NT2/D1 (cell line): ENCODE measurements at regions not wholly inside any gene's neighbourhood (a gene's known extent, or its start where the extent isn't known, plus 50 kb on each side); places are given as distances from the start of the nearest gene placed in this dataset.
"Not testable (repeated sequence)": the region's sequence is repeated elsewhere in the genome, so short reads cannot be mapped to it uniquely, and the experiment has no call there.

Experiments
- DNase-seq: peaks from one replicate; pipeline ENCODE4 v3.0.0-alpha.2; 2011; ENCODE audit warnings: low read depth, low spot score
- H3K27me3 ChIP-seq: 2 replicates; pipeline ENCODE4 v1.6.0; 2011; ENCODE audit warnings: mild to moderate bottlenecking; ENCODE audit not compliant: insufficient read length, insufficient read depth
- H3K36me3 ChIP-seq: 2 replicates; pipeline ENCODE4 v1.6.1; 2011; ENCODE audit warnings: mild to moderate bottlenecking, low read length, mixed read lengths; ENCODE audit not compliant: insufficient read depth, insufficient read length
- H3K4me1 ChIP-seq: 2 replicates; pipeline ENCODE4 v1.5.1; 2011; ENCODE audit not compliant: insufficient read depth, insufficient read length
- H3K4me3 ChIP-seq: 2 replicates; pipeline ENCODE4 v1.5.1; 2011; ENCODE audit warnings: low read depth; ENCODE audit not compliant: insufficient read length
- H3K9ac ChIP-seq: 2 replicates; pipeline ENCODE4 v1.6.0; 2011; ENCODE audit warnings: low read depth; ENCODE audit not compliant: insufficient read length
- H3K9me3 ChIP-seq: 2 replicates; pipeline ENCODE4 v1.5.1; 2011; ENCODE audit warnings: mild to moderate bottlenecking, low read length; ENCODE audit not compliant: insufficient read depth
- SUZ12 ChIP-seq: IDR thresholded peaks from 2 replicates; pipeline ENCODE4 v1.6.1; 2011; ENCODE audit not compliant: insufficient read length, insufficient read depth; ENCODE audit errors: extremely low read depth
- YY1 ChIP-seq: IDR thresholded peaks from 2 replicates; pipeline ENCODE4 v1.6.1; 2011; ENCODE audit not compliant: insufficient read length, insufficient read depth
- ZNF274 ChIP-seq: IDR thresholded peaks from 2 replicates; pipeline ENCODE4 v1.6.1; 2011; ENCODE audit warnings: mild to moderate bottlenecking, low read depth, low read length

- DNase-seq, result no peak
- Histone ChIP-seq H3K4me1 (peaks cover 13% of the 10 kb centered on the region), H3K36me3 (no peaks in the 10 kb centered on the region), H3K9ac (no peak overlapping the region), H3K4me3 (no peak overlapping the region), H3K27me3 (no peaks in the 10 kb centered on the region), H3K9me3 (no peaks in the 10 kb centered on the region)
- no peak for TF ChIP-seq SUZ12
- no peak for TF ChIP-seq ZNF274
- TF ChIP-seq YY1, result no peak
These were observed 487.2 kb downstream of the MN1 start for GRCh38 chr22:27314276-27314807.

DNA sequence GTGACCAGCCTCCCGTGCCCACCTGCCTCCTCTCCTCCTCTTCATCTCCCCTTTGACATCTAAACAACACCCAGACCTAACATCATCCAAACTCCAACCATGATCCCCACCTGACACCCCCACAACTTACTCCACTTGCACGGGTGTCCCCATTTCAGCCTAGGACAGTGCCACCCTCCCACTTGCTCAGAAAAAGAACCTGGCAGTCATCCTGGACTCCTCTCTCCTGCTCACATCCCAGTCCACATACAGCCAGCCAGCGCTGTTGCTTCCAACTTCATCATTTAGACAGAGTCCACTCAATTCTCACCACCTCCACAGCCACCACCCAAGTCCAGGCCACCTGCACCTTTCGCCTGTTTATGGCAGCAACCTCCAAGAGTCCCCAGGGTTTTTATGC lies 485.7 kb downstream of the MN1 start:
- DNase-seq, result no peak
- H3K36me3 ChIP-seq, result no peaks in the 10 kb centered on the region
- no peak overlapping the region for H3K4me3 ChIP-seq
- no peaks in the 10 kb centered on the region for H3K27me3 ChIP-seq
- peaks cover 12% of the 10 kb centered on the region for H3K4me1 ChIP-seq
- H3K9me3 ChIP-seq, result no peaks in the 10 kb centered on the region
- H3K9ac ChIP-seq, result no peak overlapping the region
- TF ChIP-seq ZNF274, result no peak

DNA sequence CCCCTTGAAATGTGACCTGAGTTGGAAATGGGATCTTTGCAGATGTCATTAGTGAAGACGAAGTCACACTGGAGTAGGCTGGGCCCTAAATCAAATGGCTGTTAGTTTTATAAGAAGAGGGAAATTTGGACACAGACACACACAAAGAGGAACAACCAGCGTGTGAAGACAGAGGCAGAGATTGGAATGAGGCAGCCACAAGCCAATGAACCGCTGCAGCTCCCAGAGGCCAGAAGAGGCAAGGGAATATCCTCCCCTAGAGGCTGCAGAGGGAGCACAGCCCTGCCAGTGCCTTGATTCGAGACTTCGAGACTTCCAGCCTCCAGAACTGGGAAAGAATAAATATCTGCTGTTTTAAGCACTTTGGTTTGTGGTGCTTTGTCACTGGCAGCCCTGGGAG lies 484.5 kb downstream of the MN1 start:
- H3K4me1 ChIP-seq, result peaks cover 10% of the 10 kb centered on the region
- H3K27me3 ChIP-seq, result no peaks in the 10 kb centered on the region
- no peak overlapping the region for H3K4me3 ChIP-seq
- DNase-seq, result no peak
- H3K36me3 ChIP-seq, result no peaks in the 10 kb centered on the region
- no peak overlapping the region for H3K9ac ChIP-seq
- H3K9me3 ChIP-seq, result no peaks in the 10 kb centered on the region; the same call in 1 of the 2 replicates
- TF ChIP-seq SUZ12 (no peak), ZNF274 (no peak), YY1 (no peak)

GRCh38 chr22:27317971-27318428 lies 483.6 kb downstream of the MN1 start:
- H3K4me3 ChIP-seq, result no peak overlapping the region
- H3K9me3 ChIP-seq, result no peaks in the 10 kb centered on the region; the same call in 1 of the 2 replicates
- no peak for DNase-seq
- TF ChIP-seq YY1 (no peak), ZNF274 (no peak), SUZ12 (no peak)
- H3K36me3 ChIP-seq, result no peaks in the 10 kb centered on the region
- no peaks in the 10 kb centered on the region for H3K27me3 ChIP-seq
- H3K4me1 ChIP-seq, result peaks cover 3% of the 10 kb centered on the region
- no peak overlapping the region for H3K9ac ChIP-seq

DNA sequence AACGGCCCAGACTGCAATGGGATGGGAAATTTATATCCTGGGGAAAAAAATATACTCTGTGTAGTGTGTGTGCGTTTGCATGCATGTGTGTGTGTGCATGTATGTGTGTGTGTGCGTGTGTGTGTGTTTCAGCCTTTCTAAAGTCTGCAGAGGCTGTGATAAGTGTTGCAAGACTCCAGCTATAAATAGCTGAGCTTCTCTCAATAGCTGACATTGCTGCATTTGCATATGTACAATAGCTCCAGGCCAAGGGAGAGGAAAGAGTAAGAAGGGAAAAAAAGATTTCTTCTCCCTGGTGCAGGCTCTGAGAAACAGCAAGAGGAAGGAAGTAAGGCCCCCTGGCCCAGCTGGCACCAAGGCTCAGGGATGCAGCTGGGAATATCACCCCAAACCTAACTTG lies 483.0 kb downstream of the MN1 start:
- no peaks in the 10 kb centered on the region; the same call in 1 of the 2 replicates for H3K9me3 ChIP-seq

DNA sequence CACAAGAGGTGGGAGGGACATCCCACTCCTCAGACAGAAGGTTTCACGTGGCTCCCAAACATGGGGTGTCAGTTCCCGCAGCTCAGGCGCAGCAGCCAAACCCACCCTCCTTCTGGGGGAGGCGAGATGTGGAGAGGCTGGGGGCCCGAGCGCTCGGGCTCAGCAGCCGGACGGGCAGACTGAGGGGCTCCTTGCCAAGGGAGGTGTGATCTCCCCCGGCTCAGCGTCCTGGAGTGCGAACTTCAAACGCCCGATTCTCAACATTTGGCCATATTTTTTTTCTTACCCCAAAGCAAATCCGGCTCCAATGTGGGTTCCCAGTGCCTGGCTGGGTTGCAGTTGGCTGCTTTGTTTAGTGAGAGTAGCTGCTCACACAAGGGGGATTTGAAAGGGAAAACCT lies 477.9 kb downstream of the MN1 start:
- DNase-seq, result no peak
- no peaks in the 10 kb centered on the region for H3K27me3 ChIP-seq
- H3K36me3 ChIP-seq, result no peaks in the 10 kb centered on the region
- no peaks in the 10 kb centered on the region for H3K4me1 ChIP-seq
- peak overlapping the region; percentile 9 for H3K9ac ChIP-seq
- H3K9me3 ChIP-seq, result no peaks in the 10 kb centered on the region; the same call in 1 of the 2 replicates
- no peak overlapping the region for H3K4me3 ChIP-seq
- TF ChIP-seq SUZ12 (no peak), ZNF274 (no peak), YY1 (no peak)

More for the DNA sequence above, 483.0 kb downstream of the MN1 start:
- no peak overlapping the region for H3K4me3 ChIP-seq
- TF ChIP-seq YY1 (no peak), SUZ12 (no peak), ZNF274 (no peak)
- DNase-seq, result no peak
- no peak overlapping the region for H3K9ac ChIP-seq
- H3K4me1 ChIP-seq, result peaks cover 3% of the 10 kb centered on the region
- no peaks in the 10 kb centered on the region for H3K27me3 ChIP-seq
- no peaks in the 10 kb centered on the region for H3K36me3 ChIP-seq

DNA sequence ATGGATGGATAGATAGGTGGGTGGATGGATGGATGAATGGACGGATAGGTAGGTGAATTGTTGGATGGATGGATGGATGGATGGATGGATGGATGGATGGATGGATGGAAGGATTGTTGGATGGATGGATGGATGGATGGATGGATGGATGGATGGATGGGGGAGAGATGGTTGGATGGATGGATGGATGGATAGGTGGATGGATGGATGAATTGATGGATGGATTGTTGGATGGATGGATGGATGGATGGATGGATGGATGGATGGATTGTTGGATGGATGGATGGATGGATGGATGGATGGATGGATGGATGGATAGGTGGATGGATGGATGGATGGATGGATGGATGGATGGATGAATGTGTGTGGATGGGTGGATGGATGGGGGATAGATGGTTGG lies 476.6 kb downstream of the MN1 start:
- H3K4me1 ChIP-seq, DNase-seq, H3K9ac ChIP-seq, H3K36me3 ChIP-seq, H3K9me3 ChIP-seq, H3K27me3 ChIP-seq, H3K4me3 ChIP-seq: not testable (repeated sequence)

DNA sequence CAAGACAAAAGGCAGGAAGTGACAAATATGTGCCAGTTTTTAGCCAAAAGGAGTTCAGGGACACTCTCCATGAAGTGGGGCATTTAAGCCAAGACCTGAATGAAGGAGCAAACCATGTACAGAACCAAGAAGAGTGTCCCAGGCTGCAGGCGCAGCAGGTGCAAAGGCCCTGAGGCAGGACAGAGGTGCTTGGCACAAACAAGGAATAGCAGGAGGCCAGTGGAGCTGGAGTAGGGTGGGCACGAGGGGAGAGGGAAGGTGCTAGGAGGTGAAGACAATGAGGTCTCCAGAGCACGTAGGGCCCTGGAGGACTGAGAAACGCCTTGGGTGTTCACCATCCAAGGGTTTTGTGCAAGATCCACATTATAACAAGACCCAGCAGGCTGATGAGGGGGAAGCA lies 474.1 kb downstream of the MN1 start:
- no peaks in the 10 kb centered on the region for H3K9me3 ChIP-seq
- TF ChIP-seq YY1 (no peak), ZNF274 (no peak), SUZ12 (no peak)
- H3K27me3 ChIP-seq, result no peaks in the 10 kb centered on the region
- H3K4me3 ChIP-seq, result no peak overlapping the region
- DNase-seq, result no peak
- no peaks in the 10 kb centered on the region for H3K36me3 ChIP-seq
- H3K9ac ChIP-seq, result no peak overlapping the region
- H3K4me1 ChIP-seq, result peaks cover 5% of the 10 kb centered on the region
